ENCODE measurements at regions not wholly inside any gene's neighbourhood (a gene's known extent, or its start where the extent isn't known, plus 50 kb on each side); places are given as distances from the start of the nearest gene placed in this dataset.

- DNase-seq = no peak
These were observed 74.6 kb upstream of the LRATD1 start for GRCh38 chr2:14557916-14558315.

GRCh38 chr2:14558335-14558919 lies 74.1 kb upstream of the LRATD1 start:
- no peak for DNase-seq

GRCh38 chr2:14560716-14561115 lies 71.8 kb upstream of the LRATD1 start:
- no peak for DNase-seq

- DNase-seq = no peak
These were observed 69.2 kb upstream of the LRATD1 start for GRCh38 chr2:14563324-14563723.

GRCh38 chr2:14565666-14566065 lies 66.9 kb upstream of the LRATD1 start:
- no peak for DNase-seq

GRCh38 chr2:14567561-14567960 lies 65.0 kb upstream of the LRATD1 start:
- no peak for DNase-seq

- no peak for DNase-seq
These were observed 63.2 kb upstream of the LRATD1 start for GRCh38 chr2:14569294-14569693.

- no peak for DNase-seq
These were observed 59.9 kb upstream of the LRATD1 start for GRCh38 chr2:14572633-14573032.

- DNase-seq = no peak
These were observed 54.7 kb upstream of the LRATD1 start for GRCh38 chr2:14577843-14578242.

Measured in suppressor macrophage treated with lipopolysaccharide for 1 hour (primary cell).